NCI-H2196 (cell line): ENCODE measurements at regions not wholly inside any gene's neighbourhood (a gene's known extent, or its start where the extent isn't known, plus 50 kb on each side); places are given as distances from the start of the nearest gene placed in this dataset.
"Not testable (repeated sequence)": the region's sequence is repeated elsewhere in the genome, so short reads cannot be mapped to it uniquely, and the experiment has no call there.

Experiments used
- DNase-seq: peaks from one replicate; lab custom pipeline; 2025; ENCODE audit not compliant: unreplicated experiment; lab: John Stamatoyannopoulos, UW

GRCh38 chr21:22703521-22703920, 1705.3 kb downstream of the NCAM2 start:
- no peak for DNase-seq

GRCh38 chr21:22710721-22711120, 1712.5 kb downstream of the NCAM2 start:
- no peak for DNase-seq

GRCh38 chr21:22711636-22712035, 1713.4 kb downstream of the NCAM2 start:
- DNase-seq: no peak

DNA sequence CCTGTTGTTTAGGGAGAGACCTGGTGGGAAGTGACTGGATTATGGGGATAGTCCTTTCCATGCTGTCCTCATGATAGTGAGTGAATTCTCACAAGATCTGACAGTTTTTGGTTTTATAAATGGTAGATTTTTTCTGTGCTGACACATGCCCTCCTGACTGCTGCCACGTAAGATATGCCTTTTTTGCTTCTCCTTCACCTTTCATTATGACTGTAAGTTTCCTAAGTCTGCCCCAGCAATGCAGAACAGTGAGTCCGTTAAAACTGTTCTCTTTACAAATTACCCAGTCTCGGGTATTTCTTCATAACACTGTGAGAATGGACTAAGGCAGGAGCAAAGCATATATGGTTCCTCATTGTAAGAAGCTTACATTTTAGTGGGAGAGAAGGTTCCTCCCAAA, 1727.2 kb downstream of the NCAM2 start:
- no peak for DNase-seq

DNA sequence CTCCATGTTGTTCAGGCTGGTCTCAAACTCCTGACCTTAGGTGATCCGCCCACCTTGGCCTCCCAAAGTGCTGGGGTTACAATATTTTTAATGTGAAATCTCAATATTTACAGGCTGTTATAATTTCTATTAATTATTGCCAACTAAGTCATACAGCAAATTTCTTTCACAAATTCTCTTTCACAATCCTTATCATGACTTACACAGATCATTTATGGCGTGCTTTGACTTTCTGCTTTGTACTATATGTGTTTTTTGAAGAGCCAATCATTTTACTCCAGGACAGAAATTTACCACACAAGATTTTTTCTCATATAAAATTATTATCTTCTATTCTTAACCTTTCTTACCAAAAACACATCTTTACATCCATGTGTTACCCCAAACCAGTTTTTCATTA, 1729.9 kb downstream of the NCAM2 start:
- no peak for DNase-seq

DNA sequence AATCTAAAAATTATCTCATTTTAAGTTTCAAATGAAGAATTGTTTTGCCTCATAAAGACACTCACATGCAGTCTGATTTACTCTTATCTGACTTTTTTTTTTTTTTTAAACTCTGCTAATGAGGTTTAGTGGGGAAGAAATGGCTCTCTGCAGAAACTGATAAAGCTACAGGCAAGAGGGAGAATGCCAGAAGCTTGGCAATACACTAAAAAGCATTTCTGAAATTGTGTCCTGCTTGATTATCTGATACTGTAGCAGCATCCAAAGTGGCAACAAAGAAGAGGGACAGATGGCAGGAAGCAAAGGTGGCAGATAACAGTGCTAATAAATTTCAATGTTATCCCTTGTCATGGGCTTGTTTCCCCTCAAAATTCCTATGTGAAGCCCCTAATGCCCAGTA, 1744.9 kb downstream of the NCAM2 start:
- no peak for DNase-seq

- no peak for DNase-seq
These were observed 1756.5 kb downstream of the NCAM2 start for GRCh38 chr21:22754746-22755145.

DNA sequence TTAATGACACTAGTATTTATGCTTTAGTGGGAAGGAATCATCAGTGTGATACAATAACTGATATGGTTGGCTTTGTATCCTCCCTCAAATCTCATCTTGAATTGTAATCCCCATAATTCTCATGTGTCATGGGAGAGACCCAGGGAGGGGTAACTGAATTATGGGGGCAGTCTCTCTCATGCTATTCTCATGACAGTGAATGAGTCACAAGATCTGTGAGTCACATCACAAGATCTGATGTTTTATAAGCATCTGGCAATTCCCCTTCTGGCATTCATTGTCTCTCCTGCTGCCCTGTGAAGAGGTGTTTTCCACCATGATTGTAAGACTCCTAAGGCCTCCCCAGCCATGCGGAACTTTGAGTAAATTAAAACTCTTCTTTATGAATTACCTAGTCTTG, 1760.3 kb downstream of the NCAM2 start:
- no peak for DNase-seq

DNA sequence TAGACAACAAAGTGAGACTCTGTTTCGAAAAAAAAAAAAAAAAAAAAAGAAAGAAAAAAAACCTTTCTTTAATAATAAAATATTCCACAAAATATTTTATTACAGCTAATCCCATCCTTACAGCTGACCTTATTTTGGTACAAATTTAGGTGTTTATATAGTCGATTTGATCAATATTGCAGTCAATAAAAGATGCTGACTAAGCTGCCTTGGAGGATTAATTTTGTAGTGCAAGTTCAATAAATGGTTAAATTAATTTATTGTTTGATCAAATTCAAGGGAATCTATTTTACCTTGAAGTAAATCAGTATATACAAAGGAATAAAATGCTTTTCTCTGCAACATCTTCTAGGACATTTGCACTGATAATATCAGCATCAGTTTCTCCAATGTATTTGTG, 1764.3 kb downstream of the NCAM2 start:
- no peak for DNase-seq

DNA sequence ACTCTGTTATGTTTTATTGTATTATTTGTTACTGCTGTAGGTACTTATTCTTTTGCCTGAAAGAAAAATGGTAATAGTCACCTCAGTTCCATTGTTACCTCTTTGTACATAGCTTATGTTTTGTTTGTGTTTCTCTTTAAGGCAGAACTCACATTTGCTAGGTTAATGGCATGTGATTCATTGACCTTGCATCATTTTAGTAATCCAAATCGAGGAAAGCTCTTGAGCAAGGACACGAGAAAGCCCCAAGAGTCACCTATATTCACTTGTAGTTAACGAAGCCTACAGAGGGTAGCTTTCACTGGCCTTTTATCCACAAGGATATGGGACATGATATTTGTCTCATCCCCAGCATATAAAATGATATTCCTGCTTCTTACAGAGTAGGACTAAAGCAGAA, 1765.2 kb downstream of the NCAM2 start:
- DNase-seq: no peak

- no peak for DNase-seq
These were observed 1766.0 kb downstream of the NCAM2 start for GRCh38 chr21:22764222-22764621.

GRCh38 chr21:22791376-22791775, 1793.2 kb downstream of the NCAM2 start:
- DNase-seq: no peak

- DNase-seq: peak; percentile 47
These were observed 1793.9 kb downstream of the NCAM2 start for GRCh38 chr21:22791986-22792560.

GRCh38 chr21:22795091-22795490, 1796.9 kb downstream of the NCAM2 start:
- no peak for DNase-seq

- no peak for DNase-seq
These were observed 1797.4 kb downstream of the NCAM2 start for GRCh38 chr21:22795644-22796043.

- DNase-seq: no peak
These were observed 1797.9 kb downstream of the NCAM2 start for GRCh38 chr21:22796147-22796546.

- DNase-seq: no peak
These were observed 1805.9 kb downstream of the NCAM2 start for GRCh38 chr21:22804151-22804550.

DNA sequence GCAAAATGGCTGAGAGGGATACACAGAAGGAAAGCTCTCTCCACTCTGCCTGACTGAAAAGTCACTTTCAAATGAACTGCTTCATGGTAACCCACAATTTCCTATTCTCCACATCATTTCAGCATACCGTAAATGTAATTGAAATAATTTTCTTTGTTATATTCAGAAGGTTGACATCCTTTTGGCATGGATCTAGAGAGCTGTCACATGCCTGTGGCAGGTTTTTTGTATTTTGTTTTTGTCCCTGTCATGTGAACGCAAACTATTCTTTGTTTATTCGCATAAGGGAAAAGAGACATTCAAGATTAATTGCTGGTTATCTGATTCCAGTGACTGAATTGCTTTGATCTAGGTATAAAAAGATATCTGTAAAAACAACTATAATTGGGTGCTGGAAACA, 1808.1 kb downstream of the NCAM2 start:
- DNase-seq: no peak

- DNase-seq: no peak
These were observed 1815.0 kb downstream of the NCAM2 start for GRCh38 chr21:22813201-22813600.

- DNase-seq: not testable (repeated sequence)
These were observed 1820.7 kb downstream of the NCAM2 start for GRCh38 chr21:22818681-22819485.

DNA sequence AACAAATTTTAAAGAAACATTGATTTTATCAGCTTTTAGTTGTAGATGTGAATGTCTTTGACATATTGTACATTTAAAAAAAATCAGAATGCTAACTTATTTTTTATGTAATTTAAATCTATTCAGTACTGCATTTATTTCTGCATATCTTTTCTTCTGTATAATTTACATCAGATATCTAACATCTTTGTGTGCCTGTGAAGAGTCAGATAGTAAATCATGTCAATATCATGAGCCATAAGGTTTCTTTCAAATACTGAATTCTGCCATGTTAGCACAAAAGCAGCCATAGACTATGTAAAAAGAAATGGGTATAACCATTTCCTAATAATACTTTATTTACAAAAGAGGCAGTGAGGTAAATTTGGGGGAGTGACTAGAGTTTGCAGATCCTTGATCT, 1829.2 kb downstream of the NCAM2 start:
- DNase-seq: no peak

- no peak for DNase-seq
These were observed 1844.7 kb downstream of the NCAM2 start for GRCh38 chr21:22842875-22843274.

DNA sequence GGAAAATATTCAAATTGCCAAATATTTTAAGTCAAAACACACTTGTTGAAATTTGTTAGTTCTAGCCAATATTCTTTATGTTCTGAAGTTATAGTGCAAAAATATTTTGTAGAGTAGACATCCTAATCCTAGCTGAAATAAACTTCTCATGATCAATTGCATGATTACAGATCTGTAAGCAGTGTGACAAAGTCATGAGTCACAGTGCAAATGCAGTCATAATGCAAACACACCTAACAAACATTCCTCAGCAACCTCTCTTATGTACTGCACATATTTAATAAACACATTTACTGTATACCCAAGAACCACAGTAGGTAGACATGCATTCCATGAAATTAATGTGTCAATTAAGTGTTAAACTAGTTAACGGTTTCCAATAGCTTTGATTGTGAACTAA, 1857.4 kb downstream of the NCAM2 start:
- no peak for DNase-seq
